Tibial nerve (tissue), 4 donors: ENCODE measurements at regions not wholly inside any gene's neighbourhood (a gene's known extent, or its start where the extent isn't known, plus 50 kb on each side); places are given as distances from the start of the nearest gene placed in this dataset.

Experiments used
- DNase-seq, 2 donors: peaks; one replicate each; pipeline ENCODE4 v3.0.0-alpha.2; 2019; ENCODE audit warnings: low spot score in 2 of 2
- H3K27ac ChIP-seq, 4 donors: fragments of 200-600 bp; sonication (generic) in 3 of 4; one replicate each; pipeline ENCODE4 v1.5.1; 2017 to 2019; ENCODE audit warnings: mild to moderate bottlenecking in 1 of 4
- H3K27me3 ChIP-seq, 2 donors: fragments of 200-600 bp; sonication (generic) in 1 of 2; one replicate each; pipeline versions ENCODE4 v1.5.1 to v1.6.0; 2017 to 2019
- H3K36me3 ChIP-seq, 3 donors: fragments of 200-600 bp; sonication (generic); one replicate each; pipeline ENCODE4 v1.5.1; 2018 to 2019
- H3K4me1 ChIP-seq, 4 donors: fragments of 200-600 bp; sonication (generic) in 3 of 4; one replicate each; pipeline ENCODE4 v1.5.1; 2017 to 2019
- H3K4me3 ChIP-seq, 4 donors: fragments of 200-600 bp; sonication (generic) in 3 of 4; one replicate each; pipeline ENCODE4 v1.5.1; 2017 to 2019; ENCODE audit warnings: mild to moderate bottlenecking in 1 of 4, moderate library complexity in 1 of 4
- H3K9me3 ChIP-seq, 4 donors: fragments of 200-600 bp; sonication (generic) in 3 of 4; one replicate each; pipeline ENCODE4 v1.5.1; 2017 to 2019
- CTCF ChIP-seq, 5 experiments: fragments of 200-600 bp in 3 of 5; fragments of 450-650 bp in 2 of 5; sonication (generic) in 3 of 5; IDR thresholded peaks; one replicate each; pipeline ENCODE4 v1.5.1; 2016 to 2019; ENCODE audit warnings: antibody characterized with exemption in 5 of 5, mild to moderate bottlenecking in 3 of 5, moderate library complexity in 2 of 5
- EP300 ChIP-seq, 2 donors: sonication (generic); formaldehyde crosslinking; IDR thresholded peaks; one replicate each; pipeline ENCODE4 v1.6.1; 2017; ENCODE audit warnings: antibody characterized with exemption in 2 of 2, mild to moderate bottlenecking in 1 of 2
- POLR2A ChIP-seq, 2 donors: fragments of 450-650 bp; IDR thresholded peaks; one replicate each; pipeline ENCODE4 v1.6.1; 2017; ENCODE audit warnings: antibody characterized with exemption in 2 of 2, mild to moderate bottlenecking in 2 of 2, moderate library complexity in 2 of 2
- WGBS, 2 donors: methylation state at CpG; one replicate each; pipeline ENCODE4 v1.1.5; 2018; 5-methylcytosine and 5-hydroxymethylcytosine counted together

DNA sequence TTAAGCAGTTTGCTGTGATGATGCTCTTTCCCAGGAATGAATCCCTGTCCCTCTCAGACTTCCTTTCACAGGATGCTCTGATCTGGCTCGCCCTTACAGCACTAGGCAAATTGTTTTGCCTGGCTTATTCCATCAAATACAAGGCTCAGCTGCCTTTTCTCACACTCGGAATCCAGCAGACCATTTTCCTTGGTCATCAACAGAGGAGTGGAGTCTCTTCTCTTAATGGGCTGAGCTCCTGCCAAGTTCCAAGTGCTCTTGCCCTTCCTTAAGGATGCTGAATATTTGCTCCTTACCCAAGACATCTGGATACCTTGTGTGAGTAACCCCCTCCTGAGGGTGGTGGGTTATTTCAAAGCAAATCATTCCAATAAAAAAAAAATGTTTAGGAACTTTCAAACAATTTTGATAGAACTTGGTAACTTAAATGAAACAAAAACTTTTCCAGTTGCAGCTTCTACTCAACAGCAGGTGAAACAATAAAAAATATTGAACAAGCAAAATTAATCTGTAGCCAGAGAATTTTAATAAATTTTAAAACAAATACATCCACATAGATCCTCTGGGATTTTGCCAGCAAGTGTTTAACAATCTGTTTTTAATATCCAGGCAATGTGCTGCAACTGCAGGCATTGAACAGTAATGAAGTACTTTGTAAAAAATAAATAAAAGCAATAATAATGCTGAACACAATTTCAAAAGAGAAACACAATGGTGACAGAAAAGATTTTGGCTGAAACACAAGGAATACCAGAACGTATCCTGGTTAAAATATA lies 264.0 kb upstream of the FAR2 start:
- H3K27ac ChIP-seq = peak overlapping the region in 1 of 4 donors; percentile 25
- no peak for DNase-seq
- no peak overlapping the region for H3K4me3 ChIP-seq
- no peaks in the 10 kb centered on the region for H3K4me1 ChIP-seq
- 49 to 55% methylated on average over 3 of the region's 3 CpGs for WGBS, 2 donors
- H3K27me3 ChIP-seq = no peaks in the 10 kb centered on the region
- H3K9me3 ChIP-seq = no peaks in the 10 kb centered on the region
- no peaks in the 10 kb centered on the region for H3K36me3 ChIP-seq
- TF ChIP-seq EP300 (IDR thresholded peaks at IDR 0.05) (no peak), POLR2A (IDR thresholded peaks at IDR 0.05) (no peak), CTCF (IDR thresholded peaks at IDR 0.05) (no peak)

- Histone ChIP-seq H3K27ac (no peak overlapping the region), H3K27me3 (no peaks in the 10 kb centered on the region), H3K4me1 (peaks cover 0 to 2% (median 0%) of the 10 kb centered on the region in 4 donors), H3K36me3 (no peaks in the 10 kb centered on the region), H3K4me3 (no peak overlapping the region), H3K9me3 (no peaks in the 10 kb centered on the region)
- 79 to 82% methylated on average over 2 of the region's 2 CpGs for WGBS, 2 donors
- no peak for DNase-seq
- no peak for TF ChIP-seq POLR2A (IDR thresholded peaks at IDR 0.05)
Observed at GRCh38 chr12:28885928-28886327, 263.1 kb upstream of the FAR2 start.

- no peaks in the 10 kb centered on the region for H3K27me3 ChIP-seq
- no peak overlapping the region for H3K4me3 ChIP-seq
- no peaks in the 10 kb centered on the region for H3K36me3 ChIP-seq
- H3K9me3 ChIP-seq = no peaks in the 10 kb centered on the region
- no peak for DNase-seq
- H3K27ac ChIP-seq = no peak overlapping the region
- peaks cover 0 to 7% (median 0%) of the 10 kb centered on the region in 4 donors for H3K4me1 ChIP-seq
- TF ChIP-seq POLR2A (IDR thresholded peaks at IDR 0.05) (no peak), EP300 (IDR thresholded peaks at IDR 0.05) (no peak), CTCF (IDR thresholded peaks at IDR 0.05) (no peak)
Observed at GRCh38 chr12:28887461-28887990, 261.6 kb upstream of the FAR2 start.

DNA sequence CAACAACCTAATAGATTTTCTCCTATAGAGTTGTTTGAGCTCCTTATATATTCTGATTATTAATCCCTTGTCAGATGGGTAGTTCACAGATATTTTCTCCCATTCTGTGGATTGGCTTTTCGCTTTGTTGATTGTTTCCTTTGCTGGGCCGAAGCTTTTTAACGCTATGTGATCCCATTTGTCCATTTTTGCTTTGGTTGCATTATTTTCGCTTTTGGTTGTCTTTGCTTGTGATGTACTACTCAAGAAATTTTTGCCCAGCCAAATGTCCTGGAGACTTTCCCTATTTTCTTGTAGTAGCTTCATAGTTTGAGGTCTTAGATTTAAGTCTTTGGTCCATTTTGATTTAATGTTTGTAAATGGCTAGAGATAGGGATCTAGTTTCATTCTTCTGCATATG lies 258.4 kb upstream of the FAR2 start:
- Histone ChIP-seq H3K36me3 (no peaks in the 10 kb centered on the region), H3K27me3 (no peaks in the 10 kb centered on the region), H3K9me3 (no peaks in the 10 kb centered on the region), H3K4me3 (no peak overlapping the region), H3K4me1 (peaks cover 0 to 24% (median 0%) of the 10 kb centered on the region in 4 donors), H3K27ac (no peak overlapping the region)
- 99 to 100% methylated on average over 4 of the region's 4 CpGs for WGBS, 2 donors
- TF ChIP-seq EP300 (IDR thresholded peaks at IDR 0.05) = no peak
- no peak for TF ChIP-seq CTCF (IDR thresholded peaks at IDR 0.05)
- DNase-seq = no peak

DNA sequence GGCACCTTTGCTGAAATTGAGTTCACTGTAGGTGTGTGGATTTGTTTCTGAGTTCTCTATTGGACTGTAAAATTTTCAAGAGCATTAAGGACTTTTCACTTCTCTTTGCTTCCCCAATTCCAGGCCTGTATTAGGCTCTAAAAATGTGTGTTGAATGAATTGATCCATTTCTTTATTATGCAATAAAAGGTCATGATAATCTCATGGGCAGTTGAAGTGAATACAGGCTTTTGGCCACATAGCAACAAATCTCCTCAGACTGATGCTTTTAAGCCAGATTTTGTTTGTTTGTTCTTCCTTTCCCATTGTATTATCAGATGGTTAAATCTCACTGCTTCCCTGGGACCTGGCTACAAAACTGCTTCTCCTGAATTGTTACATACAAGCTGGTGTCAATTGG lies 258.0 kb upstream of the FAR2 start:
- Histone ChIP-seq H3K27ac (no peak overlapping the region), H3K36me3 (no peaks in the 10 kb centered on the region), H3K27me3 (no peaks in the 10 kb centered on the region), H3K4me3 (no peak overlapping the region), H3K4me1 (peaks cover 0 to 24% (median 0%) of the 10 kb centered on the region in 4 donors), H3K9me3 (no peaks in the 10 kb centered on the region)
- TF ChIP-seq POLR2A (IDR thresholded peaks at IDR 0.05) (no peak), CTCF (IDR thresholded peaks at IDR 0.05) (no peak), EP300 (IDR thresholded peaks at IDR 0.05) (no peak)
- no peak for DNase-seq
